NCI-H2029 (cell line): ENCODE measurements at regions not wholly inside any gene's neighbourhood (a gene's known extent, or its start where the extent isn't known, plus 50 kb on each side); places are given as distances from the start of the nearest gene placed in this dataset.

Source experiments
- DNase-seq: peaks from one replicate; lab custom pipeline; 2025; lab: John Stamatoyannopoulos, UW

GRCh38 chr3:84439476-84439875 lies 519.3 kb upstream of the CADM2 start:
- DNase-seq = no peak

GRCh38 chr3:84440291-84440690 lies 518.5 kb upstream of the CADM2 start:
- no peak for DNase-seq

- no peak for DNase-seq
Observed at GRCh38 chr3:84442533-84442932, 516.3 kb upstream of the CADM2 start.

GRCh38 chr3:84444726-84445521 lies 513.9 kb upstream of the CADM2 start:
- no peak for DNase-seq

- DNase-seq = no peak
Observed at GRCh38 chr3:84487296-84487695, 471.5 kb upstream of the CADM2 start.

- no peak for DNase-seq
Observed at GRCh38 chr3:84504761-84505160, 454.0 kb upstream of the CADM2 start.

GRCh38 chr3:84510007-84510406 lies 448.8 kb upstream of the CADM2 start:
- DNase-seq = no peak

- DNase-seq = no peak
Observed at GRCh38 chr3:84522893-84523292, 435.9 kb upstream of the CADM2 start.

GRCh38 chr3:84536916-84537315 lies 421.9 kb upstream of the CADM2 start:
- DNase-seq = no peak

- DNase-seq = no peak
Observed at GRCh38 chr3:84538597-84538996, 420.2 kb upstream of the CADM2 start.

GRCh38 chr3:84547207-84547606 lies 411.6 kb upstream of the CADM2 start:
- DNase-seq = no peak

GRCh38 chr3:84547971-84548970 lies 410.5 kb upstream of the CADM2 start:
- DNase-seq = peak; percentile 83

- no peak for DNase-seq
Observed at GRCh38 chr3:84555629-84556028, 403.2 kb upstream of the CADM2 start.

GRCh38 chr3:84566256-84566655 lies 392.5 kb upstream of the CADM2 start:
- DNase-seq = no peak

GRCh38 chr3:84567796-84568195 lies 391.0 kb upstream of the CADM2 start:
- DNase-seq = no peak

GRCh38 chr3:84573962-84574361 lies 384.8 kb upstream of the CADM2 start:
- no peak for DNase-seq

- no peak for DNase-seq
Observed at GRCh38 chr3:84586427-84586826, 372.4 kb upstream of the CADM2 start.

GRCh38 chr3:84600703-84601225 lies 358.0 kb upstream of the CADM2 start:
- DNase-seq = no peak

GRCh38 chr3:84601303-84601702 lies 357.5 kb upstream of the CADM2 start:
- peak; percentile 3 for DNase-seq

- DNase-seq = no peak
Observed at GRCh38 chr3:84621823-84622222, 337.0 kb upstream of the CADM2 start.

GRCh38 chr3:84634668-84635067 lies 324.1 kb upstream of the CADM2 start:
- DNase-seq = no peak

GRCh38 chr3:84637272-84637671 lies 321.5 kb upstream of the CADM2 start:
- no peak for DNase-seq

- no peak for DNase-seq
Observed at GRCh38 chr3:84666468-84666867, 292.3 kb upstream of the CADM2 start.
